Endothelial cell of umbilical vein (primary cell): ENCODE measurements at regions not wholly inside any gene's neighbourhood (a gene's known extent, or its start where the extent isn't known, plus 50 kb on each side); places are given as distances from the start of the nearest gene placed in this dataset.

Experiments
- BruUV-seq: library from RNA; stranded (reverse); fragments of 400-500 nt; replicated peaks from 2 replicates; lab custom pipeline; 2021; lab: Mats Ljungman, UMichigan
- CTCF ChIA-PET: fragments of 300-600, 350-600 bp; sonication (Branson Sonifier 250); formaldehyde crosslinking; loops from one replicate; lab custom pipeline; 2021; ENCODE audit warnings: antibody characterized with exemption, inconsistent platforms; lab: Charles Lee
- POLR2A ChIA-PET: fragments of 300-600, 350-600 bp; sonication (Branson Sonifier 250); formaldehyde crosslinking; loops from one replicate; lab custom pipeline; 2021; ENCODE audit warnings: antibody characterized with exemption, inconsistent platforms; lab: Charles Lee
- DNase-seq: peaks from one replicate; pipeline ENCODE4 v3.0.0-alpha.2; 2011; ENCODE audit warnings: low read depth, low spot score
- FAIRE-seq: peaks from 2 replicates; lab custom pipeline; 2011; peaks lifted over from hg19 to GRCh38; lab: Jason Lieb, UNC
- H2AFZ ChIP-seq: 2 replicates; pipeline ENCODE4 v1.6.0; 2012; ENCODE audit warnings: low read depth, low read length, control low read depth, inconsistent platforms
- H3K27ac ChIP-seq: 2 replicates; pipeline ENCODE4 v1.5.1; 2011; ENCODE audit warnings: low read depth, mild to moderate bottlenecking, control low read depth, low read length, moderate library complexity; ENCODE audit not compliant: insufficient read depth
- H3K27me3 ChIP-seq, 2 experiments: 2 replicates each; pipeline versions ENCODE4 v1.6.0 to v1.6.1; 2011; ENCODE audit warnings: low read length in 2 of 2, mixed read lengths in 1 of 2; ENCODE audit not compliant: control insufficient read depth in 2 of 2, insufficient read depth in 2 of 2
- H3K36me3 ChIP-seq, 2 experiments: 2 replicates in 1 of 2; 3 replicates in 1 of 2; pipeline ENCODE4 v1.5.1; 2011; ENCODE audit warnings: low read length in 2 of 2, mild to moderate bottlenecking in 1 of 2, moderate library complexity in 1 of 2; ENCODE audit not compliant: control insufficient read depth in 2 of 2, insufficient read depth in 2 of 2; ENCODE audit errors: extremely low read depth in 1 of 2
- H3K4me1 ChIP-seq: 3 replicates; pipeline ENCODE4 v1.5.1; 2011; ENCODE audit warnings: mild to moderate bottlenecking, low read length; ENCODE audit not compliant: control insufficient read depth, insufficient read depth; ENCODE audit errors: extremely low read depth
- H3K4me2 ChIP-seq: 2 replicates; pipeline ENCODE4 v1.6.1; 2011; ENCODE audit warnings: low read length, control low read depth, mixed read lengths; ENCODE audit not compliant: insufficient read depth
- H3K4me3 ChIP-seq, 3 experiments: fragments of 200-600 bp in 1 of 3; sonication (generic), shearing (Covaris generic) in 1 of 3; replicated peaks in 1 of 3; 2 replicates each; pipeline ENCODE4 v1.5.1; 2011 to 2016; ENCODE audit warnings: control low read depth in 3 of 3, low read length in 3 of 3, mild to moderate bottlenecking in 2 of 3, inconsistent platforms in 1 of 3, low read depth in 1 of 3, moderate library complexity in 1 of 3; ENCODE audit not compliant: insufficient read depth in 1 of 3
- H3K79me2 ChIP-seq: 2 replicates; pipeline ENCODE4 v1.6.0; 2012; ENCODE audit warnings: low read length, inconsistent platforms; ENCODE audit not compliant: control insufficient read depth, insufficient read depth
- H3K9ac ChIP-seq: replicated peaks from 2 replicates; pipeline ENCODE3; 2011; ENCODE audit warnings: low read length, control low read depth; ENCODE audit not compliant: insufficient read depth; ENCODE audit errors: extremely low read depth
- H3K9me1 ChIP-seq: replicated peaks from 3 replicates; pipeline ENCODE4 v1.6.0; 2011; ENCODE audit warnings: mild to moderate bottlenecking, low read length; ENCODE audit not compliant: control insufficient read depth, insufficient read depth; ENCODE audit errors: extremely low read depth
- H3K9me3 ChIP-seq: replicated peaks from 2 replicates; pipeline ENCODE4 v1.5.1; 2012; ENCODE audit warnings: low read length, inconsistent platforms; ENCODE audit not compliant: control insufficient read depth, insufficient read depth
- H4K20me1 ChIP-seq: replicated peaks from 2 replicates; pipeline ENCODE3; 2011; ENCODE audit warnings: mild to moderate bottlenecking, low read length; ENCODE audit not compliant: control insufficient read depth, insufficient read depth; ENCODE audit errors: extremely low read depth
- EZH2 ChIP-seq: IDR thresholded peaks from 2 replicates; pipeline ENCODE4 v1.6.1; 2012; ENCODE audit warnings: borderline replicate concordance, low read depth, mild to moderate bottlenecking, moderate library complexity, low read length, inconsistent platforms; ENCODE audit not compliant: severe bottlenecking
- FOS ChIP-seq: IDR thresholded peaks from 2 replicates; pipeline ENCODE4 v1.6.1; 2011; ENCODE audit warnings: mild to moderate bottlenecking, low read length, moderate library complexity, borderline replicate concordance; ENCODE audit not compliant: insufficient read depth
- GATA2 ChIP-seq: IDR thresholded peaks from 2 replicates; pipeline ENCODE4 v1.7.0; 2011; ENCODE audit warnings: low read depth, mild to moderate bottlenecking, moderate library complexity, mixed read lengths, low read length; ENCODE audit not compliant: insufficient read length, insufficient read depth
- JUN ChIP-seq: IDR thresholded peaks from 2 replicates; pipeline ENCODE4 v1.6.1; 2011; ENCODE audit warnings: borderline replicate concordance, low read depth; ENCODE audit not compliant: insufficient read length, insufficient read depth
- MYC ChIP-seq: IDR thresholded peaks from one replicate; pipeline ENCODE4 v1.6.1; 2011; ENCODE audit warnings: mild to moderate bottlenecking, low read depth, low read length
- POLR2A ChIP-seq: IDR thresholded peaks from 2 replicates; pipeline ENCODE4 v1.6.1; 2012; ENCODE audit warnings: low read depth, mild to moderate bottlenecking, control low read depth, low read length
- POLR2AphosphoS5 ChIP-seq: IDR thresholded peaks from 2 replicates; pipeline ENCODE4 v1.6.1; 2012; ENCODE audit warnings: low read depth, mild to moderate bottlenecking, control low read depth, low read length, moderate library complexity; ENCODE audit not compliant: insufficient read depth
- dilution Hi-C: fragments of 300-500 bp; cut with MboI; formaldehyde crosslinking; loops from one replicate; pipeline ENCODE4 v1.15.0; 2019; ENCODE audit warnings: low sequenced_read_pairs; ENCODE audit not compliant: extremely low pct_ligation_motif_present
- intact Hi-C: fragments of 100-400 bp; cut with micrococcal nuclease; formaldehyde crosslinking; loops from one replicate; pipeline ENCODE4 v1.10.0; 2022
- TF ChIP-seq, protein P1 (sequence below), 2 donors: IDR thresholded peaks; 1 replicate in 1 of 2; 2 replicates in 1 of 2; pipeline ENCODE4 v1.5.1; 2011; ENCODE audit warnings: low read length in 2 of 2, mild to moderate bottlenecking in 2 of 2, moderate library complexity in 2 of 2, control low read depth in 1 of 2, inconsistent platforms in 1 of 2, low read depth in 1 of 2; ENCODE audit not compliant: insufficient read depth in 1 of 2; ENCODE audit errors: extremely low read depth in 1 of 2
- TF ChIP-seq, protein P2 (sequence below): IDR thresholded peaks from 2 replicates; pipeline ENCODE4 v1.6.1; 2011; ENCODE audit not compliant: insufficient read depth, insufficient read length

DNA sequence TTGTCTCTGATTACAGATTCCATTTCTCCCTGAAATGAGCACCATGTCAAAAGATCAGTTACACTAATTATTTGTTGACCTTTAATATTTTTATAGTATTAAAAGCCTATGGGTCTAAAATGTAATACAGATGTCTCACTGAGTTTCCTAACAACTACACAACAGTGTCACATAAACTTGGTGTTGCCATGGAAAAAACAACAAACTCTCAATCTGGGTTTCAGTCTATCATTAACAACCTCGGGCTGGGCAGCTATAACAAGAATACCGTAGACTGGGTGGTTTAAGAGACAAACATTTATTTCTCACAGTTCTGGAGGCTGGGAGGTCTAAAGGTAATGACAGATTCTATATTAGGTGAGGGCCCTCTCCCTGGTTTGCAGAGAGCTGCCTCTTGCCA lies 407.1 kb downstream of the HNRNPD start:
- dilution Hi-C loops (no loop called here), intact Hi-C loops (no loop called here)
- H3K9ac ChIP-seq: no peak overlapping the region
- no peaks in the 10 kb centered on the region for H3K9me3 ChIP-seq
- DNase-seq (no peak), FAIRE-seq (no peak)
- no peaks in the 10 kb centered on the region for H3K4me1 ChIP-seq
- H3K36me3 ChIP-seq: no peaks in the 10 kb centered on the region
- H3K9me1 ChIP-seq: no peaks in the 10 kb centered on the region
- no TSS peak for BruUV-seq
- no peak overlapping the region for H2AFZ ChIP-seq
- H3K79me2 ChIP-seq: no peaks in the 10 kb centered on the region
- H3K4me3 ChIP-seq: no peak overlapping the region
- no peaks in the 10 kb centered on the region for H4K20me1 ChIP-seq
- no peaks in the 10 kb centered on the region for H3K27me3 ChIP-seq
- ChIA-PET POLR2A (no interaction called here), CTCF (no interaction called here)
- TF ChIP-seq, protein P1, sequence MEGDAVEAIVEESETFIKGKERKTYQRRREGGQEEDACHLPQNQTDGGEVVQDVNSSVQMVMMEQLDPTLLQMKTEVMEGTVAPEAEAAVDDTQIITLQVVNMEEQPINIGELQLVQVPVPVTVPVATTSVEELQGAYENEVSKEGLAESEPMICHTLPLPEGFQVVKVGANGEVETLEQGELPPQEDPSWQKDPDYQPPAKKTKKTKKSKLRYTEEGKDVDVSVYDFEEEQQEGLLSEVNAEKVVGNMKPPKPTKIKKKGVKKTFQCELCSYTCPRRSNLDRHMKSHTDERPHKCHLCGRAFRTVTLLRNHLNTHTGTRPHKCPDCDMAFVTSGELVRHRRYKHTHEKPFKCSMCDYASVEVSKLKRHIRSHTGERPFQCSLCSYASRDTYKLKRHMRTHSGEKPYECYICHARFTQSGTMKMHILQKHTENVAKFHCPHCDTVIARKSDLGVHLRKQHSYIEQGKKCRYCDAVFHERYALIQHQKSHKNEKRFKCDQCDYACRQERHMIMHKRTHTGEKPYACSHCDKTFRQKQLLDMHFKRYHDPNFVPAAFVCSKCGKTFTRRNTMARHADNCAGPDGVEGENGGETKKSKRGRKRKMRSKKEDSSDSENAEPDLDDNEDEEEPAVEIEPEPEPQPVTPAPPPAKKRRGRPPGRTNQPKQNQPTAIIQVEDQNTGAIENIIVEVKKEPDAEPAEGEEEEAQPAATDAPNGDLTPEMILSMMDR (IDR thresholded peaks at IDR 0.05; ENCODE audit: extremely low read depth in 1 of 2, insufficient read depth in 1 of 2, low read depth in 1 of 2, low read length in 2 of 2): no peak
- TF ChIP-seq POLR2AphosphoS5 (no peak), MYC (no peak), EZH2 (no peak), GATA2 (no peak), FOS (no peak), POLR2A (no peak), JUN (no peak)
- TF ChIP-seq, protein P2, sequence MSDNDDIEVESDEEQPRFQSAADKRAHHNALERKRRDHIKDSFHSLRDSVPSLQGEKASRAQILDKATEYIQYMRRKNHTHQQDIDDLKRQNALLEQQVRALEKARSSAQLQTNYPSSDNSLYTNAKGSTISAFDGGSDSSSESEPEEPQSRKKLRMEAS: no peak
- no peak overlapping the region for H3K4me2 ChIP-seq
- no peak overlapping the region for H3K27ac ChIP-seq
